ENCODE measurements at regions not wholly inside any gene's neighbourhood (a gene's known extent, or its start where the extent isn't known, plus 50 kb on each side); places are given as distances from the start of the nearest gene placed in this dataset.

GRCh38 chr22:49575703-49576081 is 252.0 kb downstream of the BRD1 start:
- TF ChIP-seq, protein P1, sequence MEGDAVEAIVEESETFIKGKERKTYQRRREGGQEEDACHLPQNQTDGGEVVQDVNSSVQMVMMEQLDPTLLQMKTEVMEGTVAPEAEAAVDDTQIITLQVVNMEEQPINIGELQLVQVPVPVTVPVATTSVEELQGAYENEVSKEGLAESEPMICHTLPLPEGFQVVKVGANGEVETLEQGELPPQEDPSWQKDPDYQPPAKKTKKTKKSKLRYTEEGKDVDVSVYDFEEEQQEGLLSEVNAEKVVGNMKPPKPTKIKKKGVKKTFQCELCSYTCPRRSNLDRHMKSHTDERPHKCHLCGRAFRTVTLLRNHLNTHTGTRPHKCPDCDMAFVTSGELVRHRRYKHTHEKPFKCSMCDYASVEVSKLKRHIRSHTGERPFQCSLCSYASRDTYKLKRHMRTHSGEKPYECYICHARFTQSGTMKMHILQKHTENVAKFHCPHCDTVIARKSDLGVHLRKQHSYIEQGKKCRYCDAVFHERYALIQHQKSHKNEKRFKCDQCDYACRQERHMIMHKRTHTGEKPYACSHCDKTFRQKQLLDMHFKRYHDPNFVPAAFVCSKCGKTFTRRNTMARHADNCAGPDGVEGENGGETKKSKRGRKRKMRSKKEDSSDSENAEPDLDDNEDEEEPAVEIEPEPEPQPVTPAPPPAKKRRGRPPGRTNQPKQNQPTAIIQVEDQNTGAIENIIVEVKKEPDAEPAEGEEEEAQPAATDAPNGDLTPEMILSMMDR (IDR thresholded peaks at IDR 0.05), result no peak
- no peak for TF ChIP-seq POLR2A (IDR thresholded peaks at IDR 0.05)

Data from heart left ventricle (tissue), 13 donors.